PFSK-1 (cell line): ENCODE measurements at regions not wholly inside any gene's neighbourhood (a gene's known extent, or its start where the extent isn't known, plus 50 kb on each side); places are given as distances from the start of the nearest gene placed in this dataset.

Source experiments
- FOXP2 ChIP-seq: optimal IDR thresholded peaks from 2 replicates; pipeline ENCODE3; 2011; ENCODE audit warnings: borderline replicate concordance, control low read depth, inconsistent platforms; ENCODE audit not compliant: insufficient read depth; ENCODE audit errors: extremely low read length, extremely low read depth
- POLR2AphosphoS5 ChIP-seq: IDR thresholded peaks from 2 replicates; pipeline ENCODE4 v1.6.1; 2012; ENCODE audit warnings: low read depth, mild to moderate bottlenecking, control low read depth, low read length, moderate library complexity
- SIN3A ChIP-seq: IDR thresholded peaks from 2 replicates; pipeline ENCODE4 v1.6.1; 2012; ENCODE audit warnings: mild to moderate bottlenecking, low read length, moderate library complexity, borderline replicate concordance; ENCODE audit not compliant: insufficient read depth
- TAF1 ChIP-seq: IDR thresholded peaks from 2 replicates; pipeline ENCODE4 v1.6.1; 2012; ENCODE audit warnings: low read length, control low read depth, borderline replicate concordance; ENCODE audit not compliant: insufficient read depth
- TF ChIP-seq, protein P1 (sequence below), 2 experiments: IDR thresholded peaks; 2 replicates each; pipeline versions ENCODE4 v1.6.1 to v1.8.0; 2011 to 2012; ENCODE audit warnings: low read depth in 2 of 2, low read length in 2 of 2, control low read depth in 1 of 2, inconsistent platforms in 1 of 2, mild to moderate bottlenecking in 1 of 2, moderate library complexity in 1 of 2; ENCODE audit not compliant: insufficient read depth in 1 of 2

DNA sequence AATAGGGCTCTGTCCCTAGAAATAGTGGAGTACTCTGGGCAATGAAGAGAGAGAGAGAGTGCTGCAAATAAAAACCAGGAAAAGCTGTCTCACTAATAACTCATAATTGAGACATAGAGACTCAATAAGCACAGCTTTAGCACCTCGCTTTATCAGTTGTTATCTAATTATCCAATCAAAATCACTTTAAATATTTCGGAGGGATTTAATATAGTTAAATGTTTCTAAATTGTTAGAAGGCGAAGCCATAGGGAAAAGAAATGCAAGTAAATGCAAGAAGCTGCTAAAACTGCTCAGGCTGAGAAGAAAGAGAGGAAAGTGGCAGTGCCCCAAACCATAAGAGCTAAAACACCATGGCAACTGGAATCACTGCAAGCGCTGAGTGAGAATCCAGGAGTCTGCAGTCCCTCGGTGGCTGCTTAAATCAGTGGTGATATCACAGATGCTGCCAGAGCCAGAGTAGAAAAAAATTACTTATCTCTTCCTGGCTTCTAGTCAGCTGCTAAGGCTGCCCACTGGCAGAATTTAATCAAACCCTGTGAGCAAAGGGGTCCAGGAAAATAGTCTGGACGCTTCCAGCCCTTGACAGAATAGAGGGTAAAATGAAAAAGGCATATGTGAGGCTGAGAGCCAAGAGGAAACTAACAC lies 150.4 kb upstream of the CHRM2 start:
- no peak for TF ChIP-seq POLR2AphosphoS5
- TF ChIP-seq, protein P1, sequence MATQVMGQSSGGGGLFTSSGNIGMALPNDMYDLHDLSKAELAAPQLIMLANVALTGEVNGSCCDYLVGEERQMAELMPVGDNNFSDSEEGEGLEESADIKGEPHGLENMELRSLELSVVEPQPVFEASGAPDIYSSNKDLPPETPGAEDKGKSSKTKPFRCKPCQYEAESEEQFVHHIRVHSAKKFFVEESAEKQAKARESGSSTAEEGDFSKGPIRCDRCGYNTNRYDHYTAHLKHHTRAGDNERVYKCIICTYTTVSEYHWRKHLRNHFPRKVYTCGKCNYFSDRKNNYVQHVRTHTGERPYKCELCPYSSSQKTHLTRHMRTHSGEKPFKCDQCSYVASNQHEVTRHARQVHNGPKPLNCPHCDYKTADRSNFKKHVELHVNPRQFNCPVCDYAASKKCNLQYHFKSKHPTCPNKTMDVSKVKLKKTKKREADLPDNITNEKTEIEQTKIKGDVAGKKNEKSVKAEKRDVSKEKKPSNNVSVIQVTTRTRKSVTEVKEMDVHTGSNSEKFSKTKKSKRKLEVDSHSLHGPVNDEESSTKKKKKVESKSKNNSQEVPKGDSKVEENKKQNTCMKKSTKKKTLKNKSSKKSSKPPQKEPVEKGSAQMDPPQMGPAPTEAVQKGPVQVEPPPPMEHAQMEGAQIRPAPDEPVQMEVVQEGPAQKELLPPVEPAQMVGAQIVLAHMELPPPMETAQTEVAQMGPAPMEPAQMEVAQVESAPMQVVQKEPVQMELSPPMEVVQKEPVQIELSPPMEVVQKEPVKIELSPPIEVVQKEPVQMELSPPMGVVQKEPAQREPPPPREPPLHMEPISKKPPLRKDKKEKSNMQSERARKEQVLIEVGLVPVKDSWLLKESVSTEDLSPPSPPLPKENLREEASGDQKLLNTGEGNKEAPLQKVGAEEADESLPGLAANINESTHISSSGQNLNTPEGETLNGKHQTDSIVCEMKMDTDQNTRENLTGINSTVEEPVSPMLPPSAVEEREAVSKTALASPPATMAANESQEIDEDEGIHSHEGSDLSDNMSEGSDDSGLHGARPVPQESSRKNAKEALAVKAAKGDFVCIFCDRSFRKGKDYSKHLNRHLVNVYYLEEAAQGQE (IDR thresholded peaks at IDR 0.05; ENCODE audit: insufficient read depth in 1 of 2, low read depth in 2 of 2, low read length in 2 of 2): no peak
- TF ChIP-seq TAF1: no peak
- TF ChIP-seq SIN3A: no peak
- TF ChIP-seq FOXP2: no peak
